Caco-2 (cell line): ENCODE measurements at regions not wholly inside any gene's neighbourhood (a gene's known extent, or its start where the extent isn't known, plus 50 kb on each side); places are given as distances from the start of the nearest gene placed in this dataset.

Source experiments
- BruUV-seq: library from RNA; stranded (reverse); fragments of 400-500 nt; replicated peaks from 2 replicates; lab custom pipeline; 2021; lab: Mats Ljungman, UMichigan
- CTCF ChIA-PET: fragments of 300-600 bp; sonication (Branson Sonifier 250); formaldehyde crosslinking; loops from one replicate; lab custom pipeline; 2022; ENCODE audit warnings: antibody characterized with exemption; lab: Charles Lee
- POLR2A ChIA-PET: fragments of 300-600 bp; sonication (Branson Sonifier 250); formaldehyde crosslinking; loops from one replicate; lab custom pipeline; 2022; ENCODE audit warnings: antibody characterized with exemption; lab: Charles Lee
- DNase-seq, 2 experiments: peaks; one replicate each; pipeline versions ENCODE4 v3.0.0 to v3.0.0-alpha.2; 2020 to 2022
- H3K27me3 ChIP-seq: replicated peaks from 2 replicates; pipeline ENCODE4 v1.6.0; 2011; ENCODE audit warnings: low read length; ENCODE audit not compliant: control insufficient read depth, insufficient read depth
- H3K36me3 ChIP-seq: 2 replicates; pipeline ENCODE4 v1.5.1; 2011; ENCODE audit warnings: low read length; ENCODE audit not compliant: control insufficient read depth, insufficient read depth
- H3K4me1 ChIP-seq: fragments of 250-450 bp; sonication (Bioruptor Pico); 2 replicates; pipeline ENCODE4 v1.5.1; 2020; ENCODE audit warnings: mild to moderate bottlenecking
- H3K4me3 ChIP-seq: 2 replicates; pipeline ENCODE4 v1.5.1; 2011; ENCODE audit warnings: low read depth, mild to moderate bottlenecking, control low read depth, low read length
- H3K9me3 ChIP-seq: fragments of 250-450 bp; sonication (Bioruptor Pico); 2 replicates; pipeline ENCODE4 v1.5.1; 2020; ENCODE audit warnings: mild to moderate bottlenecking, moderate library complexity
- H3K27ac Mint-ChIP-seq: one replicate; pipeline ENCODE4 v1.8.0; 2022; ENCODE audit warnings: mixed read lengths; ENCODE audit not compliant: unreplicated experiment
- H3K27me3 Mint-ChIP-seq: one replicate; pipeline ENCODE4 v1.8.0; 2022; ENCODE audit warnings: mixed read lengths; ENCODE audit not compliant: insufficient read depth, unreplicated experiment
- H3K36me3 Mint-ChIP-seq: one replicate; pipeline ENCODE4 v1.8.0; 2022; ENCODE audit warnings: mild to moderate bottlenecking, mixed read lengths; ENCODE audit not compliant: insufficient read depth, unreplicated experiment
- H3K4me1 Mint-ChIP-seq: one replicate; pipeline ENCODE4 v1.8.0; 2022; ENCODE audit warnings: low read depth, mixed read lengths; ENCODE audit not compliant: unreplicated experiment
- H3K4me3 Mint-ChIP-seq: one replicate; pipeline ENCODE4 v1.8.0; 2022; ENCODE audit warnings: mild to moderate bottlenecking, moderate library complexity, mixed read lengths; ENCODE audit not compliant: unreplicated experiment
- H3K9me3 Mint-ChIP-seq: one replicate; pipeline ENCODE4 v1.8.0; 2022; ENCODE audit warnings: mixed read lengths; ENCODE audit not compliant: unreplicated experiment
- CTCF ChIP-seq, 2 experiments: fragments of 200-600 bp in 1 of 2; IDR thresholded peaks; 1 replicate in 1 of 2; 2 replicates in 1 of 2; pipeline versions ENCODE4 v1.5.1 to v1.8.0; 2011 to 2022; ENCODE audit warnings: antibody characterized with exemption in 1 of 2, control low read depth in 1 of 2, inconsistent platforms in 1 of 2, low read depth in 1 of 2, low read length in 1 of 2, mild to moderate bottlenecking in 1 of 2, moderate library complexity in 1 of 2; ENCODE audit not compliant: insufficient read depth in 1 of 2, severe bottlenecking in 1 of 2, unreplicated experiment in 1 of 2
- intact Hi-C: fragments of 100-400 bp; cut with micrococcal nuclease; formaldehyde crosslinking; loops from one replicate; pipeline ENCODE4 v1.10.0; 2022; ENCODE audit not compliant: unreplicated experiment

GRCh38 chr5:38036765-38037164 is 196.9 kb upstream of the GDNF start:
- H3K9me3 Mint-ChIP-seq = no peaks in the 10 kb centered on the region
- Histone ChIP-seq H3K4me3 (no peak overlapping the region), H3K4me1 (no peaks in the 10 kb centered on the region), H3K36me3 (no peaks in the 10 kb centered on the region), H3K9me3 (no peaks in the 10 kb centered on the region), H3K27me3 (no peaks in the 10 kb centered on the region)
- no TSS peak for BruUV-seq
- no peaks in the 10 kb centered on the region for H3K4me1 Mint-ChIP-seq
- no peak for TF ChIP-seq CTCF (IDR thresholded peaks at IDR 0.05; ENCODE audit: insufficient read depth in 1 of 2, low read depth in 1 of 2, low read length in 1 of 2, severe bottlenecking in 1 of 2, unreplicated experiment in 1 of 2)
- intact Hi-C loops = no loop called here
- DNase-seq = no peak
- ChIA-PET CTCF (no interaction called here), POLR2A (no interaction called here)
- no peak overlapping the region for H3K27ac Mint-ChIP-seq
- peaks cover 10% of the 10 kb centered on the region for H3K27me3 Mint-ChIP-seq
- no peak overlapping the region for H3K4me3 Mint-ChIP-seq
- H3K36me3 Mint-ChIP-seq = no peaks in the 10 kb centered on the region

- Mint-ChIP-seq H3K27me3 (peaks cover 7% of the 10 kb centered on the region), H3K4me3 (no peak overlapping the region), H3K36me3 (no peaks in the 10 kb centered on the region), H3K9me3 (no peaks in the 10 kb centered on the region), H3K27ac (no peak overlapping the region), H3K4me1 (no peaks in the 10 kb centered on the region)
- H3K36me3 ChIP-seq = no peaks in the 10 kb centered on the region
- BruUV-seq = no TSS peak
- intact Hi-C loops = no loop called here
- no peaks in the 10 kb centered on the region for H3K9me3 ChIP-seq
- H3K4me3 ChIP-seq = no peak overlapping the region
- H3K27me3 ChIP-seq = no peaks in the 10 kb centered on the region
- no peaks in the 10 kb centered on the region for H3K4me1 ChIP-seq
- CTCF ChIA-PET = no interaction called here
- POLR2A ChIA-PET = no interaction called here
- DNase-seq = no peak
- no peak for TF ChIP-seq CTCF (IDR thresholded peaks at IDR 0.05; ENCODE audit: insufficient read depth in 1 of 2, low read depth in 1 of 2, low read length in 1 of 2, severe bottlenecking in 1 of 2, unreplicated experiment in 1 of 2)
Measured at GRCh38 chr5:38032149-38032548, 192.3 kb upstream of the GDNF start.

GRCh38 chr5:38031304-38031703 is 191.5 kb upstream of the GDNF start:
- H3K36me3 Mint-ChIP-seq = no peaks in the 10 kb centered on the region
- no peak overlapping the region for H3K4me3 ChIP-seq
- no peak for DNase-seq
- no TSS peak for BruUV-seq
- TF ChIP-seq CTCF (IDR thresholded peaks at IDR 0.05; ENCODE audit: insufficient read depth in 1 of 2, low read depth in 1 of 2, low read length in 1 of 2, severe bottlenecking in 1 of 2, unreplicated experiment in 1 of 2) = no peak
- H3K27me3 ChIP-seq = no peaks in the 10 kb centered on the region
- H3K9me3 Mint-ChIP-seq = no peaks in the 10 kb centered on the region
- no peaks in the 10 kb centered on the region for H3K4me1 ChIP-seq
- POLR2A ChIA-PET = no interaction called here
- no peak overlapping the region for H3K4me3 Mint-ChIP-seq
- H3K9me3 ChIP-seq = no peaks in the 10 kb centered on the region
- CTCF ChIA-PET = no interaction called here
- intact Hi-C loops = no loop called here
- H3K36me3 ChIP-seq = no peaks in the 10 kb centered on the region
- peaks cover 6% of the 10 kb centered on the region for H3K27me3 Mint-ChIP-seq
- H3K4me1 Mint-ChIP-seq = no peaks in the 10 kb centered on the region
- no peak overlapping the region for H3K27ac Mint-ChIP-seq
